CD14-positive monocyte (primary cell): ENCODE measurements at regions not wholly inside any gene's neighbourhood (a gene's known extent, or its start where the extent isn't known, plus 50 kb on each side); places are given as distances from the start of the nearest gene placed in this dataset.

Experiments
- DNase-seq, 3 donors: peaks; one replicate each; pipeline ENCODE4 v3.0.0-alpha.2; 2011 to 2022
- H2AFZ ChIP-seq: 2 replicates; pipeline ENCODE4 v1.6.0; 2012; ENCODE audit warnings: mild to moderate bottlenecking, low read depth, low read length, inconsistent platforms; ENCODE audit not compliant: insufficient read depth, poor library complexity, severe bottlenecking
- H3K27ac ChIP-seq, 2 donors: 1 replicate in 1 of 2; 2 replicates in 1 of 2; pipeline ENCODE4 v1.5.1; 2012 to 2013; ENCODE audit warnings: low read length in 2 of 2, control low read depth in 1 of 2, inconsistent platforms in 1 of 2, low read depth in 1 of 2, mild to moderate bottlenecking in 1 of 2
- H3K27me3 ChIP-seq, 2 donors: one replicate each; pipeline versions ENCODE4 v1.6.0 to v1.6.1; 2011 to 2013; ENCODE audit warnings: low read length in 2 of 2; ENCODE audit not compliant: control insufficient read depth in 2 of 2, insufficient read depth in 2 of 2
- H3K36me3 ChIP-seq, 2 donors: replicated peaks in 1 of 2; 1 replicate in 1 of 2; 2 replicates in 1 of 2; pipeline versions ENCODE4 v1.5.1 to v1.6.1; 2012 to 2013; ENCODE audit warnings: low read length in 2 of 2, control low read depth in 1 of 2, inconsistent platforms in 1 of 2, mild to moderate bottlenecking in 1 of 2; ENCODE audit not compliant: insufficient read depth in 2 of 2, control insufficient read depth in 1 of 2
- H3K4me1 ChIP-seq, 2 donors: 1 replicate in 1 of 2; 2 replicates in 1 of 2; pipeline versions ENCODE4 v1.5.1 to v1.6.1; 2012 to 2013; ENCODE audit warnings: low read length in 2 of 2, control low read depth in 1 of 2, inconsistent platforms in 1 of 2, mild to moderate bottlenecking in 1 of 2, moderate library complexity in 1 of 2; ENCODE audit not compliant: insufficient read depth in 2 of 2, control insufficient read depth in 1 of 2
- H3K4me2 ChIP-seq: replicated peaks from 2 replicates; pipeline ENCODE3; 2012; ENCODE audit warnings: low read length, moderate library complexity, mild to moderate bottlenecking; ENCODE audit not compliant: poor library complexity, severe bottlenecking; ENCODE audit errors: extremely low read depth
- H3K4me3 ChIP-seq, 3 experiments: fragments of 200-600 bp in 1 of 3; sonication (generic) in 1 of 3; replicated peaks in 1 of 3; 1 replicate in 2 of 3; 2 replicates in 1 of 3; pipeline ENCODE4 v1.5.1; 2011 to 2013; ENCODE audit warnings: low read length in 3 of 3, mild to moderate bottlenecking in 3 of 3, control low read depth in 2 of 3, low read depth in 2 of 3, inconsistent platforms in 1 of 3, moderate library complexity in 1 of 3
- H3K79me2 ChIP-seq: 2 replicates; pipeline ENCODE4 v1.6.0; 2012; ENCODE audit warnings: mild to moderate bottlenecking, control low read depth, inconsistent platforms, low read length, moderate library complexity; ENCODE audit not compliant: insufficient read depth
- H3K9ac ChIP-seq: 2 replicates; pipeline ENCODE4 v1.6.0; 2017; ENCODE audit warnings: low read length, mild to moderate bottlenecking; ENCODE audit not compliant: insufficient read depth, poor library complexity, severe bottlenecking
- H3K9me3 ChIP-seq, 2 donors: replicated peaks in 1 of 2; 1 replicate in 1 of 2; 2 replicates in 1 of 2; pipeline versions ENCODE4 v1.5.1 to v1.6.1; 2012 to 2013; ENCODE audit warnings: low read length in 2 of 2, control low read depth in 1 of 2; ENCODE audit not compliant: control insufficient read depth in 1 of 2, insufficient read depth in 1 of 2
- H4K20me1 ChIP-seq: 2 replicates; pipeline ENCODE4 v1.6.0; 2012; ENCODE audit warnings: mild to moderate bottlenecking, low read length, control low read depth, moderate library complexity; ENCODE audit not compliant: insufficient read depth
- H3K27ac Mint-ChIP-seq, 7 donors: one replicate each; pipeline ENCODE4 v1.8.0; 2020; ENCODE audit warnings: mild to moderate bottlenecking in 7 of 7, mixed read lengths in 7 of 7, moderate library complexity in 6 of 7, inconsistent platforms in 2 of 7
- H3K27me3 Mint-ChIP-seq, 3 donors: one replicate each; pipeline ENCODE4 v1.8.0; 2021 to 2022; ENCODE audit warnings: low read depth in 3 of 3, mild to moderate bottlenecking in 3 of 3, mixed read lengths in 3 of 3, moderate library complexity in 3 of 3, inconsistent platforms in 1 of 3
- H3K36me3 Mint-ChIP-seq, 2 donors: one replicate each; pipeline ENCODE4 v1.8.0; 2020; ENCODE audit warnings: mixed read lengths in 2 of 2, inconsistent platforms in 1 of 2, mild to moderate bottlenecking in 1 of 2
- H3K4me1 Mint-ChIP-seq: one replicate; pipeline ENCODE4 v1.8.0; 2020; ENCODE audit warnings: mild to moderate bottlenecking, mixed read lengths
- H3K4me3 Mint-ChIP-seq, 2 donors: one replicate each; pipeline ENCODE4 v1.8.0; 2020; ENCODE audit warnings: mild to moderate bottlenecking in 2 of 2, mixed read lengths in 2 of 2, moderate library complexity in 1 of 2
- H3K9me3 Mint-ChIP-seq, 7 donors: one replicate each; pipeline ENCODE4 v1.8.0; 2020 to 2022; ENCODE audit warnings: mixed read lengths in 7 of 7, mild to moderate bottlenecking in 6 of 7, moderate library complexity in 6 of 7, inconsistent platforms in 2 of 7
- WGBS: methylation state at CpG from one replicate; pipeline ENCODE4 v1.1.5; 2013; ENCODE audit warnings: missing lambda C conversion rate; ENCODE audit not compliant: insufficient coverage; 5-methylcytosine and 5-hydroxymethylcytosine counted together
- intact Hi-C, 2 donors: fragments of 100-400 bp; cut with micrococcal nuclease; formaldehyde crosslinking; loops; one replicate each; pipeline versions ENCODE4 v1.15.0 to v1.15.1; 2023
- TF ChIP-seq, protein P1 (sequence below): fragments of 200-600 bp; IDR thresholded peaks from one replicate; pipeline ENCODE4 v1.8.0; 2022; ENCODE audit warnings: antibody characterized with exemption, mild to moderate bottlenecking

DNA sequence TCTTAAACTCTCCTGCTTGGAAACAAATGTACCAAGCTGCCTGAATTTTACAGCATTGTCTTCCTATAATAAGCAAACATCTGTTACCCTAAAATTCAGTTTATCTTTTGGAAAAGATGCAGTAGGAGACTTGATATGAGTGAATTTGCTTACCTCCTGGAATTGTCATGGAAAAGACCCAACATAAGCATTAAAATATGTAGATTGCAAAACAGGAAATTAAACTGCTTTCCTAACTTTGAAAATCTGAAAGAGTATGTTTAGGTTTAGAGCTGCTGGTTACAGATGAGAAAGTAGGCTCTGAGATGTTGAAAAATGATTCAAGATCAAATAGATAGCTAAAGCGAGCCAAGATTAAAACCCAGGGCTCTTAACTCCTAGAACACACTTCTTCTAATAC is 316.5 kb downstream of the SOX11 start:
- no peak for DNase-seq
- no peaks in the 10 kb centered on the region for H3K27me3 ChIP-seq

DNA sequence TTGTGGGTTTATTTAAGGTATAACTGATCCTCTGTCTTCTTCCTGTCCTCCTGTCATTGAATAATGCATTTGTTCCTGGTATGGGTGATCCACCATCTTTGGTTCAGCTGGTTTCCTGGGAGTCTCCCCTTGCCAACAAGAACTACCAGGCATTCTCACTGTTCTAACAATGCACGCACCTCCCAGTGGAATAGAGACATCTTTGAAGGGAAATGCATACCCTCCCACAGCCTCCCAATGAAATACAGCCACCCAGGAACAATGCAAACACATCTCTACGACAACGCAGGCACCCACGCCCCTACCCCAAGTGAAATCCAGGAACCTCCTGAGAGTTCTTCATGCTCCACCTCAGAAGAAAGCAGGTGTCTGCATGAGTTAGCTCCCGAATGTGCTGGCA is 318.0 kb downstream of the SOX11 start:
- Mint-ChIP-seq H3K4me1 (no peaks in the 10 kb centered on the region), H3K36me3 (no peaks in the 10 kb centered on the region), H3K4me3 (no peak overlapping the region), H3K27me3 (no peaks in the 10 kb centered on the region), H3K9me3 (peaks cover 0 to 7% (median 0%) of the 10 kb centered on the region in 7 donors), H3K27ac (peak overlapping the region in 1 of 7 donors; percentile 64)
- no peaks in the 10 kb centered on the region for H4K20me1 ChIP-seq
- no peak for DNase-seq
- no peaks in the 10 kb centered on the region for H3K27me3 ChIP-seq
- H3K36me3 ChIP-seq = no peaks in the 10 kb centered on the region
- no peak overlapping the region for H3K9ac ChIP-seq
- H3K4me2 ChIP-seq = no peak overlapping the region
- no peaks in the 10 kb centered on the region for H3K4me1 ChIP-seq
- H3K79me2 ChIP-seq = no peaks in the 10 kb centered on the region
- H3K27ac ChIP-seq = no peak overlapping the region
- no peak overlapping the region for H2AFZ ChIP-seq
- peaks cover 0 to 4% of the 10 kb centered on the region in 2 donors for H3K9me3 ChIP-seq
- H3K4me3 ChIP-seq = no peak overlapping the region
- TF ChIP-seq, protein P1, sequence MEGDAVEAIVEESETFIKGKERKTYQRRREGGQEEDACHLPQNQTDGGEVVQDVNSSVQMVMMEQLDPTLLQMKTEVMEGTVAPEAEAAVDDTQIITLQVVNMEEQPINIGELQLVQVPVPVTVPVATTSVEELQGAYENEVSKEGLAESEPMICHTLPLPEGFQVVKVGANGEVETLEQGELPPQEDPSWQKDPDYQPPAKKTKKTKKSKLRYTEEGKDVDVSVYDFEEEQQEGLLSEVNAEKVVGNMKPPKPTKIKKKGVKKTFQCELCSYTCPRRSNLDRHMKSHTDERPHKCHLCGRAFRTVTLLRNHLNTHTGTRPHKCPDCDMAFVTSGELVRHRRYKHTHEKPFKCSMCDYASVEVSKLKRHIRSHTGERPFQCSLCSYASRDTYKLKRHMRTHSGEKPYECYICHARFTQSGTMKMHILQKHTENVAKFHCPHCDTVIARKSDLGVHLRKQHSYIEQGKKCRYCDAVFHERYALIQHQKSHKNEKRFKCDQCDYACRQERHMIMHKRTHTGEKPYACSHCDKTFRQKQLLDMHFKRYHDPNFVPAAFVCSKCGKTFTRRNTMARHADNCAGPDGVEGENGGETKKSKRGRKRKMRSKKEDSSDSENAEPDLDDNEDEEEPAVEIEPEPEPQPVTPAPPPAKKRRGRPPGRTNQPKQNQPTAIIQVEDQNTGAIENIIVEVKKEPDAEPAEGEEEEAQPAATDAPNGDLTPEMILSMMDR = no peak
- intact Hi-C loops = no loop called here
- WGBS = 80% methylated on average over 1 of the region's 5 CpGs

More for the DNA sequence above, 316.5 kb downstream of the SOX11 start:
- no CpG with 5 or more reads among the region's 1 CpG for WGBS
- Histone ChIP-seq H4K20me1 (no peaks in the 10 kb centered on the region), H2AFZ (no peak overlapping the region), H3K9ac (no peak overlapping the region), H3K4me3 (no peak overlapping the region), H3K79me2 (no peaks in the 10 kb centered on the region), H3K4me2 (no peak overlapping the region), H3K36me3 (no peaks in the 10 kb centered on the region), H3K27ac (no peak overlapping the region), H3K4me1 (no peaks in the 10 kb centered on the region), H3K9me3 (peaks cover 0 to 4% of the 10 kb centered on the region in 2 donors)
- Mint-ChIP-seq H3K4me1 (no peaks in the 10 kb centered on the region), H3K9me3 (peaks cover 0 to 9% (median 2%) of the 10 kb centered on the region in 7 donors), H3K27ac (no peak overlapping the region), H3K36me3 (no peaks in the 10 kb centered on the region), H3K27me3 (no peaks in the 10 kb centered on the region), H3K4me3 (no peak overlapping the region)
- intact Hi-C loops = no loop called here
- TF ChIP-seq, protein P1 = no peak
